K562 (cell line): ENCODE measurements at regions not wholly inside any gene's neighbourhood (a gene's known extent, or its start where the extent isn't known, plus 50 kb on each side); places are given as distances from the start of the nearest gene placed in this dataset.

Source experiments
- ATAC-seq: fragments of 200-7000 bp; cut with Tn5 transposase; 3 replicates; pipeline ENCODE4 v1.9.1; 2020; ENCODE audit warnings: moderate library complexity
- BruUV-seq: library from RNA; stranded (reverse); fragments of 400-500 nt; replicated peaks from 2 replicates; lab custom pipeline; 2021; lab: Mats Ljungman, UMichigan
- CTCF ChIA-PET: fragments of 300-600 bp; formaldehyde crosslinking; extraction: SDS; loops from one replicate; lab custom pipeline; 2021; ENCODE audit warnings: low intra/inter-chr PET ratio; lab: Yijun Ruan, JAX
- POLR2A ChIA-PET: fragments of 300-600, 350-650 bp; sonication (Branson Sonifier 250); formaldehyde crosslinking; extraction: SDS; loops from one replicate; lab custom pipeline; 2021; ENCODE audit warnings: antibody characterized with exemption, inconsistent platforms; lab: Yijun Ruan, JAX
- DNase-seq, 4 experiments: peaks; one replicate each; pipeline versions ENCODE4 v3.0.0 to v3.0.0-alpha.2; 2011 to 2018; ENCODE audit warnings: low spot score in 3 of 4, mixed read lengths in 3 of 4; ENCODE audit errors: extremely low read depth in 1 of 4
- FAIRE-seq: peaks from 2 replicates; lab custom pipeline; 2011; peaks lifted over from hg19 to GRCh38; lab: Jason Lieb, UNC
- H2AFZ ChIP-seq: 2 replicates; pipeline ENCODE4 v1.6.0; 2011; ENCODE audit warnings: low read depth, low read length, control low read depth, inconsistent platforms
- H3K27ac ChIP-seq: fragments of 200-600 bp; 3 replicates; pipeline ENCODE4 v1.8.0; 2011; ENCODE audit warnings: low read depth, mild to moderate bottlenecking, control low read depth, inconsistent platforms, low read length, moderate library complexity, mixed read lengths; ENCODE audit errors: extremely low read depth
- H3K27me3 ChIP-seq, 2 experiments: fragments of 300-600 bp in 1 of 2; 2 replicates in 1 of 2; 3 replicates in 1 of 2; pipeline versions ENCODE4 v1.6.0 to v1.8.0; 2011; ENCODE audit warnings: inconsistent platforms in 2 of 2, low read length in 2 of 2, mild to moderate bottlenecking in 1 of 2, mixed read lengths in 1 of 2, moderate library complexity in 1 of 2; ENCODE audit not compliant: control insufficient read depth in 2 of 2, insufficient read depth in 2 of 2
- H3K36me3 ChIP-seq: fragments of 300-600 bp; 3 replicates; pipeline ENCODE4 v1.8.0; 2011; ENCODE audit warnings: mild to moderate bottlenecking, low read length, inconsistent platforms; ENCODE audit not compliant: control insufficient read depth, insufficient read depth
- H3K4me1 ChIP-seq, 2 experiments: fragments of 200-600 bp in 1 of 2; replicated peaks in 1 of 2; 2 replicates in 1 of 2; 3 replicates in 1 of 2; pipeline versions ENCODE4 v1.5.1 to v1.8.0; 2011; ENCODE audit warnings: inconsistent platforms in 2 of 2, low read length in 2 of 2, mild to moderate bottlenecking in 1 of 2, mixed read lengths in 1 of 2, moderate library complexity in 1 of 2; ENCODE audit not compliant: control insufficient read depth in 2 of 2, insufficient read depth in 2 of 2
- H3K4me2 ChIP-seq: 2 replicates; pipeline ENCODE4 v1.6.1; 2011; ENCODE audit warnings: low read length, control low read depth, inconsistent platforms, mixed read lengths; ENCODE audit not compliant: insufficient read depth
- H3K4me3 ChIP-seq: fragments of 200-600 bp; sonication (generic), shearing (Covaris generic); 2 replicates; pipeline ENCODE4 v1.5.1; 2016; ENCODE audit warnings: control low read depth, inconsistent platforms
- H3K79me2 ChIP-seq: fragments of 200-600 bp; 3 replicates; pipeline ENCODE4 v1.8.0; 2011; ENCODE audit warnings: low read length, inconsistent platforms; ENCODE audit not compliant: control insufficient read depth, insufficient read depth
- H3K9ac ChIP-seq, 2 experiments: 2 replicates each; pipeline versions ENCODE4 v1.6.0 to v1.6.1; 2011; ENCODE audit warnings: low read depth in 2 of 2, low read length in 2 of 2, control low read depth in 1 of 2, inconsistent platforms in 1 of 2, mild to moderate bottlenecking in 1 of 2, mixed read lengths in 1 of 2; ENCODE audit not compliant: insufficient read depth in 1 of 2
- H3K9me1 ChIP-seq: one replicate; pipeline ENCODE4 v1.6.0; 2011; ENCODE audit warnings: inconsistent platforms, mild to moderate bottlenecking, low read length, moderate library complexity; ENCODE audit not compliant: control insufficient read depth, insufficient read depth
- H3K9me3 ChIP-seq: replicated peaks from 2 replicates; pipeline ENCODE4 v1.5.1; 2011; ENCODE audit warnings: low read depth, low read length, inconsistent platforms; ENCODE audit not compliant: control insufficient read depth, insufficient read depth
- H4K20me1 ChIP-seq: replicated peaks from 2 replicates; pipeline ENCODE4 v1.6.1; 2011; ENCODE audit warnings: low read length, inconsistent platforms, mixed read lengths; ENCODE audit not compliant: control insufficient read depth, insufficient read depth
- CCNT2 ChIP-seq: IDR thresholded peaks from 2 replicates; pipeline ENCODE4 v1.6.1; 2011; ENCODE audit warnings: borderline replicate concordance, low read depth, mild to moderate bottlenecking, moderate library complexity, mixed read lengths, low read length; ENCODE audit not compliant: insufficient read length; ENCODE audit errors: extremely low read depth
- ELF1 ChIP-seq: fragments of 200-800 bp; sonication (Bioruptor generic); IDR thresholded peaks from 2 replicates; pipeline ENCODE4 v1.6.1; 2016; ENCODE audit warnings: missing genetic modification characterization, missing compliant biosample characterization
- ELF2 ChIP-seq: fragments of 250-450 bp; sonication (Bioruptor Pico); IDR thresholded peaks from 2 replicates; pipeline ENCODE4 v1.5.0; 2021; ENCODE audit warnings: mild to moderate bottlenecking
- KLF10 ChIP-seq: fragments of 250-450 bp; sonication (Bioruptor Pico); IDR thresholded peaks from 2 replicates; pipeline ENCODE4 v1.6.1; 2021; ENCODE audit warnings: matching md5 sums
- MBD1 ChIP-seq: fragments of 250-450 bp; sonication (Bioruptor Pico); IDR thresholded peaks from 2 replicates; pipeline ENCODE4 v1.8.0; 2022; ENCODE audit warnings: inconsistent platforms
- MLLT1 ChIP-seq, 2 experiments: fragments of 450-650 bp; IDR thresholded peaks; 2 replicates each; pipeline ENCODE4 v1.6.1; 2016
- MNT ChIP-seq, 2 experiments: fragments of 450-650 bp; conservative IDR thresholded peaks; 2 replicates each; pipeline ENCODE4 v1.6.1; 2017; ENCODE audit warnings: mild to moderate bottlenecking in 2 of 2, moderate library complexity in 2 of 2
- POLR2G ChIP-seq: fragments of 200-400 bp; formaldehyde crosslinking; IDR thresholded peaks from 2 replicates; pipeline ENCODE4 v1.6.1; 2017; ENCODE audit warnings: low read depth, mild to moderate bottlenecking, antibody characterized with exemption, low read length, moderate library complexity
- SAFB2 ChIP-seq: fragments of 200-400 bp; formaldehyde crosslinking; IDR thresholded peaks from 2 replicates; pipeline ENCODE4 v1.6.1; 2018; ENCODE audit warnings: borderline replicate concordance, low read length, low read depth, moderate library complexity; ENCODE audit not compliant: severe bottlenecking
- ZNF212 ChIP-seq: fragments of 450-650 bp; formaldehyde crosslinking; IDR thresholded peaks from 2 replicates; pipeline ENCODE4 v1.4.0; 2020; ENCODE audit warnings: mild to moderate bottlenecking
- in situ Hi-C: fragments of 300-500 bp; cut with MboI; formaldehyde crosslinking; loops from 4 replicates; pipeline ENCODE4 v1.15.0; 2018; ENCODE audit warnings: inconsistent platforms, mixed read lengths
- intact Hi-C: fragments of 100-400 bp; cut with micrococcal nuclease; formaldehyde crosslinking; loops from 2 replicates; pipeline ENCODE4 v1.14.2; 2022
- TF ChIP-seq, protein P1 (sequence below): fragments of 200-800 bp; sonication (Bioruptor generic); IDR thresholded peaks from 2 replicates; pipeline ENCODE4 v1.6.1; 2017; ENCODE audit warnings: missing genetic modification characterization, missing compliant biosample characterization
- TF ChIP-seq, protein P2 (sequence below), 2 experiments: fragments of 450-650 bp; IDR thresholded peaks; 2 replicates each; pipeline ENCODE4 v1.6.1; 2018; ENCODE audit warnings: mild to moderate bottlenecking in 2 of 2, low read depth in 1 of 2; ENCODE audit not compliant: partially characterized antibody in 2 of 2

DNA sequence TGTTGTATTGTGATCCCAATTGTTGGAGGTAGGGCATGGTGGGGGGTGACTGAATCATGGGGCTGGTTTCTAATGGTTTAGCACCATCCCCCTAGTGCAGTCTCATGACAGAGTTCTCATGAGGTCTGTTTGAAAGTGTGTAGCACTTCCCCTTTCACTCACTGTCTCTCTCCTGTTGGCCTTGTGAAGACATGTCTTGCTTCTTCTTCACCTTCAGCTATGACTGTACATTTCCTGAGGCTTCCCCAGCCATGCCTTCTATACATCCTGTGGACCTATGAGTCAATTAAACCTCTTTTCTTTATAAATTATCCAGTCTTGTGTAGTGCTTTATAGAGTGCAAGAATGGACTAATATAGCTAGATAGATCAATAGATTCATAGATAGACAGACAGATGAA is 230.0 kb downstream of the MAGEE1 start:
- Histone ChIP-seq H3K27ac (no peak overlapping the region), H3K4me3 (no peak overlapping the region), H4K20me1 (no peaks in the 10 kb centered on the region), H3K9ac (no peak overlapping the region), H3K9me1 (no peaks in the 10 kb centered on the region), H2AFZ (no peak overlapping the region), H3K36me3 (no peaks in the 10 kb centered on the region), H3K27me3 (no peaks in the 10 kb centered on the region), H3K9me3 (no peaks in the 10 kb centered on the region), H3K4me1 (no peaks in the 10 kb centered on the region), H3K4me2 (no peak overlapping the region), H3K79me2 (no peaks in the 10 kb centered on the region)
- no peak for ATAC-seq
- DNase-seq, result no peak
- BruUV-seq, result no TSS peak
- intact Hi-C loops, result no loop called here
- FAIRE-seq, result no peak
- in situ Hi-C loops, result no loop called here
- POLR2A ChIA-PET, result no interaction called here
- CTCF ChIA-PET, result no interaction called here
- TF ChIP-seq POLR2G (no peak), ZNF212 (CRISPR knock-in tag) (no peak), MBD1 (no peak), CCNT2 (no peak), MNT (conservative IDR thresholded peaks at IDR 0.05) (no peak), SAFB2 (no peak), ELF2 (CRISPR knock-in tag) (no peak), MLLT1 (IDR thresholded peaks at IDR 0.05) (no peak), KLF10 (CRISPR knock-in tag) (no peak), ELF1 (no peak)
- TF ChIP-seq, protein P1, sequence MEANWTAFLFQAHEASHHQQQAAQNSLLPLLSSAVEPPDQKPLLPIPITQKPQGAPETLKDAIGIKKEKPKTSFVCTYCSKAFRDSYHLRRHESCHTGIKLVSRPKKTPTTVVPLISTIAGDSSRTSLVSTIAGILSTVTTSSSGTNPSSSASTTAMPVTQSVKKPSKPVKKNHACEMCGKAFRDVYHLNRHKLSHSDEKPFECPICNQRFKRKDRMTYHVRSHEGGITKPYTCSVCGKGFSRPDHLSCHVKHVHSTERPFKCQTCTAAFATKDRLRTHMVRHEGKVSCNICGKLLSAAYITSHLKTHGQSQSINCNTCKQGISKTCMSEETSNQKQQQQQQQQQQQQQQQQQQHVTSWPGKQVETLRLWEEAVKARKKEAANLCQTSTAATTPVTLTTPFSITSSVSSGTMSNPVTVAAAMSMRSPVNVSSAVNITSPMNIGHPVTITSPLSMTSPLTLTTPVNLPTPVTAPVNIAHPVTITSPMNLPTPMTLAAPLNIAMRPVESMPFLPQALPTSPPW, result no peak
- TF ChIP-seq, protein P2, sequence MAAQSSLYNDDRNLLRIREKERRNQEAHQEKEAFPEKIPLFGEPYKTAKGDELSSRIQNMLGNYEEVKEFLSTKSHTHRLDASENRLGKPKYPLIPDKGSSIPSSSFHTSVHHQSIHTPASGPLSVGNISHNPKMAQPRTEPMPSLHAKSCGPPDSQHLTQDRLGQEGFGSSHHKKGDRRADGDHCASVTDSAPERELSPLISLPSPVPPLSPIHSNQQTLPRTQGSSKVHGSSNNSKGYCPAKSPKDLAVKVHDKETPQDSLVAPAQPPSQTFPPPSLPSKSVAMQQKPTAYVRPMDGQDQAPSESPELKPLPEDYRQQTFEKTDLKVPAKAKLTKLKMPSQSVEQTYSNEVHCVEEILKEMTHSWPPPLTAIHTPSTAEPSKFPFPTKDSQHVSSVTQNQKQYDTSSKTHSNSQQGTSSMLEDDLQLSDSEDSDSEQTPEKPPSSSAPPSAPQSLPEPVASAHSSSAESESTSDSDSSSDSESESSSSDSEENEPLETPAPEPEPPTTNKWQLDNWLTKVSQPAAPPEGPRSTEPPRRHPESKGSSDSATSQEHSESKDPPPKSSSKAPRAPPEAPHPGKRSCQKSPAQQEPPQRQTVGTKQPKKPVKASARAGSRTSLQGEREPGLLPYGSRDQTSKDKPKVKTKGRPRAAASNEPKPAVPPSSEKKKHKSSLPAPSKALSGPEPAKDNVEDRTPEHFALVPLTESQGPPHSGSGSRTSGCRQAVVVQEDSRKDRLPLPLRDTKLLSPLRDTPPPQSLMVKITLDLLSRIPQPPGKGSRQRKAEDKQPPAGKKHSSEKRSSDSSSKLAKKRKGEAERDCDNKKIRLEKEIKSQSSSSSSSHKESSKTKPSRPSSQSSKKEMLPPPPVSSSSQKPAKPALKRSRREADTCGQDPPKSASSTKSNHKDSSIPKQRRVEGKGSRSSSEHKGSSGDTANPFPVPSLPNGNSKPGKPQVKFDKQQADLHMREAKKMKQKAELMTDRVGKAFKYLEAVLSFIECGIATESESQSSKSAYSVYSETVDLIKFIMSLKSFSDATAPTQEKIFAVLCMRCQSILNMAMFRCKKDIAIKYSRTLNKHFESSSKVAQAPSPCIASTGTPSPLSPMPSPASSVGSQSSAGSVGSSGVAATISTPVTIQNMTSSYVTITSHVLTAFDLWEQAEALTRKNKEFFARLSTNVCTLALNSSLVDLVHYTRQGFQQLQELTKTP (IDR thresholded peaks at IDR 0.05; ENCODE audit: low read depth in 1 of 2, partially characterized antibody in 2 of 2), result no peak
